ENCODE measurements at regions not wholly inside any gene's neighbourhood (a gene's known extent, or its start where the extent isn't known, plus 50 kb on each side); places are given as distances from the start of the nearest gene placed in this dataset.

DNA sequence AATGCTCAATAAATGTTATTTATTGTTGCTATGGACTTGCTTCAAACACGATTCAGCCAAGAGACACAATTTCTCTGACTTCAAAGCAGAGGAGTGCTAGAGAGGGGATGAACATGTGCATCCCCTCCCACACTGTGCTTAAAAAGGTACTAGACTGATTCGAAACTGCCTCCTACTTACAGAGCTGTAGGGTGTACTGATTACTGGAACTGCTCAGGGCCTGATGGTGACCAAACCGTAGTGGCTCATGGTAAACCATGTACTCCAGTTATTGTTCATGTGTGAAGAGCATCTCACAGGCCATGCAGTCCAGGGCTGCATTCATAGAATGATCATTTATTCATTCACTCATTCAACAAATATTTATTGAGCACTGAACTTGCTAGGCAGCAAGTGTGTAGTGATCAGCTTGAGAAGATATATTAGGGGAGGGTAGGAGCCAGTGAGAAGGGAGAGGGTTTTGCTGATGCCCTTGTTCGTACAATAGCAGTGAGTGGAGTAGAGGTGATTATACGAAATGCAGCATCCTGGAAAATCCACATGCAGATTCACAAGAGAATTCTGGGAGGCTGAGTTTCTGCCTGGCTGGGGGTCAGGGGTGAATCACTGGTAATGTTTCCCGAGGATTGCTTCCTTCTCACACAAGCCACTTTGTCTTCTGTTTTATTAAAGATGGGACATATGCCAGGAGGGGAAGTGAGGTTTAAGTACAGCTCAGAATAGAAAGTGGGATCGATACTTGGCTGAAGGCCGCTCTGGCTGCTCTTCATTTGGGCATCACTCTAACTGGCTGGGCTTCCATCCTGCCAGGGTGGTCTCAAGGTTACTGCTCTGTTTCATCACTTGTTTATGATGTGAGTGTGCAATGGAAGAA lies 245.4 kb downstream of the RAD51AP2 start:
- TF ChIP-seq, protein P1, sequence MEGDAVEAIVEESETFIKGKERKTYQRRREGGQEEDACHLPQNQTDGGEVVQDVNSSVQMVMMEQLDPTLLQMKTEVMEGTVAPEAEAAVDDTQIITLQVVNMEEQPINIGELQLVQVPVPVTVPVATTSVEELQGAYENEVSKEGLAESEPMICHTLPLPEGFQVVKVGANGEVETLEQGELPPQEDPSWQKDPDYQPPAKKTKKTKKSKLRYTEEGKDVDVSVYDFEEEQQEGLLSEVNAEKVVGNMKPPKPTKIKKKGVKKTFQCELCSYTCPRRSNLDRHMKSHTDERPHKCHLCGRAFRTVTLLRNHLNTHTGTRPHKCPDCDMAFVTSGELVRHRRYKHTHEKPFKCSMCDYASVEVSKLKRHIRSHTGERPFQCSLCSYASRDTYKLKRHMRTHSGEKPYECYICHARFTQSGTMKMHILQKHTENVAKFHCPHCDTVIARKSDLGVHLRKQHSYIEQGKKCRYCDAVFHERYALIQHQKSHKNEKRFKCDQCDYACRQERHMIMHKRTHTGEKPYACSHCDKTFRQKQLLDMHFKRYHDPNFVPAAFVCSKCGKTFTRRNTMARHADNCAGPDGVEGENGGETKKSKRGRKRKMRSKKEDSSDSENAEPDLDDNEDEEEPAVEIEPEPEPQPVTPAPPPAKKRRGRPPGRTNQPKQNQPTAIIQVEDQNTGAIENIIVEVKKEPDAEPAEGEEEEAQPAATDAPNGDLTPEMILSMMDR (IDR thresholded peaks at IDR 0.05) = no peak
- TF ChIP-seq EZH2phosphoT487 (IDR thresholded peaks at IDR 0.05) = no peak

Data from neural progenitor cell (in vitro differentiated cells).